ENCODE measurements at regions not wholly inside any gene's neighbourhood (a gene's known extent, or its start where the extent isn't known, plus 50 kb on each side); places are given as distances from the start of the nearest gene placed in this dataset.

- no peak for TF ChIP-seq CTCF (IDR thresholded peaks at IDR 0.05)
- no peak for TF ChIP-seq POLR2AphosphoS5 (IDR thresholded peaks at IDR 0.05)
- no peak for TF ChIP-seq POLR2A (IDR thresholded peaks at IDR 0.05)
- TF ChIP-seq EP300 (IDR thresholded peaks at IDR 0.05), result no peak
These were observed 492.7 kb upstream of the API5 start for GRCh38 chr11:42819126-42819525.

Measured in stomach (tissue), 4 donors.